Thyroid gland (tissue), 4 donors: ENCODE measurements at regions not wholly inside any gene's neighbourhood (a gene's known extent, or its start where the extent isn't known, plus 50 kb on each side); places are given as distances from the start of the nearest gene placed in this dataset.

Source experiments
- CTCF ChIP-seq, 6 experiments: fragments of 200-600 bp in 3 of 6; fragments of 450-650 bp in 3 of 6; sonication (generic) in 3 of 6; IDR thresholded peaks; one replicate each; pipeline ENCODE4 v1.5.1; 2016 to 2019; ENCODE audit warnings: antibody characterized with exemption in 6 of 6, mild to moderate bottlenecking in 2 of 6, inconsistent platforms in 1 of 6, moderate library complexity in 1 of 6
- POLR2A ChIP-seq, 2 donors: fragments of 450-650 bp; IDR thresholded peaks; one replicate each; pipeline ENCODE4 v1.6.1; 2017; ENCODE audit warnings: antibody characterized with exemption in 2 of 2, mild to moderate bottlenecking in 2 of 2, moderate library complexity in 1 of 2

GRCh38 chr6:155684416-155685196, 229.0 kb upstream of the NOX3 start:
- no peak for TF ChIP-seq CTCF (IDR thresholded peaks at IDR 0.05)
- TF ChIP-seq POLR2A (IDR thresholded peaks at IDR 0.05), result no peak
